PC-3 (cell line): ENCODE measurements at regions not wholly inside any gene's neighbourhood (a gene's known extent, or its start where the extent isn't known, plus 50 kb on each side); places are given as distances from the start of the nearest gene placed in this dataset.
"Not testable (repeated sequence)": the region's sequence is repeated elsewhere in the genome, so short reads cannot be mapped to it uniquely, and the experiment has no call there.

Experiments
- ATAC-seq: fragments of 200-7000 bp; cut with Tn5 transposase; 2 replicates; pipeline ENCODE4 v1.9.1; 2020; ENCODE audit warnings: mild to moderate bottlenecking, moderate library complexity
- BruUV-seq: library from RNA; stranded (reverse); fragments of 400-500 nt; replicated peaks from 2 replicates; lab custom pipeline; 2021; lab: Mats Ljungman, UMichigan
- CTCF ChIA-PET: fragments of 300-600 bp; sonication (Branson Sonifier 250); formaldehyde crosslinking; loops from one replicate; lab custom pipeline; 2022; ENCODE audit warnings: antibody characterized with exemption; lab: Charles Lee
- POLR2A ChIA-PET: fragments of 300-600 bp; sonication (Branson Sonifier 250); formaldehyde crosslinking; loops from one replicate; lab custom pipeline; 2022; ENCODE audit warnings: antibody characterized with exemption; ENCODE audit not compliant: unreplicated experiment; lab: Charles Lee
- DNase-seq: peaks from one replicate; pipeline ENCODE4 v3.0.0-alpha.2; 2015
- H2AFZ ChIP-seq: fragments of 300-600 bp; sonication (generic); 2 replicates; pipeline ENCODE4 v1.6.0; 2016; ENCODE audit warnings: antibody characterized with exemption, low read length
- H3F3A ChIP-seq: fragments of 300-600 bp; sonication (generic); one replicate; pipeline ENCODE4 v1.6.0; 2017; ENCODE audit warnings: antibody characterized with exemption, low read length, control low read depth, mild to moderate bottlenecking; ENCODE audit not compliant: unreplicated experiment
- H3K27ac ChIP-seq: fragments of 300-600 bp; sonication (generic); 2 replicates; pipeline ENCODE4 v1.5.1; 2016; ENCODE audit warnings: mild to moderate bottlenecking, low read length
- H3K27me3 ChIP-seq: fragments of 300-600 bp; sonication (generic); 2 replicates; pipeline ENCODE4 v1.6.1; 2016; ENCODE audit warnings: low read length, mixed read lengths
- H3K36me3 ChIP-seq: fragments of 300-600 bp; sonication (generic); 2 replicates; pipeline ENCODE4 v1.6.1; 2016; ENCODE audit warnings: low read depth, mixed run types, low read length, mixed read lengths
- H3K4me1 ChIP-seq: fragments of 300-600 bp; sonication (generic); 2 replicates; pipeline ENCODE4 v1.5.1; 2016; ENCODE audit warnings: low read length; ENCODE audit not compliant: insufficient read depth
- H3K4me2 ChIP-seq: fragments of 300-600 bp; sonication (generic); 2 replicates; pipeline ENCODE4 v1.6.0; 2016; ENCODE audit warnings: low read length
- H3K4me3 ChIP-seq: fragments of 300-600 bp; sonication (generic); 2 replicates; pipeline ENCODE4 v1.5.1; 2016; ENCODE audit warnings: mild to moderate bottlenecking, low read length, mixed read lengths
- H3K79me2 ChIP-seq: fragments of 300-600 bp; sonication (generic); 2 replicates; pipeline ENCODE4 v1.6.1; 2017; ENCODE audit warnings: low read length, mixed read lengths
- H3K9ac ChIP-seq: fragments of 300-600 bp; sonication (generic); 2 replicates; pipeline ENCODE4 v1.6.0; 2016; ENCODE audit warnings: mild to moderate bottlenecking, low read length
- H3K9me2 ChIP-seq: fragments of 300-600 bp; sonication (generic); replicated peaks from 2 replicates; pipeline ENCODE4 v1.6.1; 2016; ENCODE audit warnings: mixed run types, low read length, mixed read lengths
- H3K9me3 ChIP-seq: fragments of 300-600 bp; sonication (generic); 2 replicates; pipeline ENCODE4 v1.6.1; 2016; ENCODE audit warnings: low read length, mixed read lengths
- H4K20me1 ChIP-seq: fragments of 300-600 bp; sonication (generic); 2 replicates; pipeline ENCODE4 v1.6.1; 2016; ENCODE audit warnings: low read length, mixed read lengths
- CTCF ChIP-seq: fragments of 300-600 bp; sonication (generic); conservative IDR thresholded peaks from 2 replicates; pipeline ENCODE4 v1.5.1; 2017; ENCODE audit warnings: antibody characterized with exemption, low read depth, mild to moderate bottlenecking, low read length
- EZH2 ChIP-seq: fragments of 300-600 bp; sonication (generic); IDR thresholded peaks from one replicate; pipeline ENCODE4 v1.6.1; 2017; ENCODE audit warnings: antibody characterized with exemption, mild to moderate bottlenecking, low read length; ENCODE audit not compliant: unreplicated experiment
- EZH2phosphoT487 ChIP-seq: fragments of 300-600 bp; sonication (generic); IDR thresholded peaks from 2 replicates; pipeline ENCODE4 v1.6.1; 2018; ENCODE audit warnings: mild to moderate bottlenecking, antibody characterized with exemption, low read length, borderline replicate concordance
- intact Hi-C: fragments of 100-400 bp; cut with micrococcal nuclease; formaldehyde crosslinking; loops from 2 replicates; pipeline ENCODE4 v1.9.0; 2023

GRCh38 chr16:51984395-51984794, 562.5 kb downstream of the TOX3 start:
- CTCF ChIA-PET: no interaction called here
- intact Hi-C loops: loop anchor here (10.0 kb wide), 2 partner anchors 170 to 1160 kb away; no protein-coding TSS in a partner anchor

GRCh38 chr16:51982715-51983680, 563.9 kb downstream of the TOX3 start:
- TF ChIP-seq EZH2phosphoT487 (no peak), EZH2 (no peak), CTCF (peak; percentile 73)
- intact Hi-C loops: loop anchor here (10.0 kb wide), 2 partner anchors 168 to 1158 kb away; no protein-coding TSS in a partner anchor
- Histone ChIP-seq H3K36me3 (no peaks in the 10 kb centered on the region), H3K4me3 (no peak overlapping the region), H3K9me2 (no peaks in the 10 kb centered on the region), H3K9me3 (no peaks in the 10 kb centered on the region), H3K9ac (no peak overlapping the region), H3K27ac (no peak overlapping the region), H2AFZ (no peak overlapping the region), H3K4me1 (no peaks in the 10 kb centered on the region), H3K79me2 (no peaks in the 10 kb centered on the region), H3F3A (no peaks in the 10 kb centered on the region), H3K4me2 (no peak overlapping the region), H4K20me1 (no peaks in the 10 kb centered on the region), H3K27me3 (no peaks in the 10 kb centered on the region)
- no TSS peak for BruUV-seq
- ChIA-PET POLR2A (no interaction called here), CTCF (no interaction called here)
- peak; percentile 66 for DNase-seq
- no peak for ATAC-seq

More at GRCh38 chr16:51984395-51984794, 562.5 kb downstream of the TOX3 start:
- TF ChIP-seq EZH2phosphoT487: no peak
- TF ChIP-seq CTCF: no peak
- no peak for TF ChIP-seq EZH2
- Histone ChIP-seq H3K9me2 (no peaks in the 10 kb centered on the region), H3F3A (no peaks in the 10 kb centered on the region), H3K79me2 (no peaks in the 10 kb centered on the region), H2AFZ (no peak overlapping the region), H3K27ac (no peak overlapping the region), H3K4me2 (no peak overlapping the region), H3K27me3 (no peaks in the 10 kb centered on the region), H4K20me1 (no peaks in the 10 kb centered on the region), H3K9me3 (no peaks in the 10 kb centered on the region), H3K4me3 (no peak overlapping the region), H3K36me3 (no peaks in the 10 kb centered on the region), H3K9ac (no peak overlapping the region), H3K4me1 (no peaks in the 10 kb centered on the region)
- BruUV-seq: no TSS peak
- POLR2A ChIA-PET: no interaction called here
- ATAC-seq: no peak
- no peak for DNase-seq

GRCh38 chr16:51981725-51982124, 565.2 kb downstream of the TOX3 start:
- CTCF ChIA-PET: no interaction called here
- no peaks in the 10 kb centered on the region for H3K79me2 ChIP-seq
- H3K4me2 ChIP-seq: no peak overlapping the region
- POLR2A ChIA-PET: no interaction called here
- H3K9me2 ChIP-seq: no peaks in the 10 kb centered on the region
- H3K27me3 ChIP-seq: no peaks in the 10 kb centered on the region
- no peaks in the 10 kb centered on the region for H3K4me1 ChIP-seq
- intact Hi-C loops: loop anchor here (10.0 kb wide), 2 partner anchors 167 to 1157 kb away; no protein-coding TSS in a partner anchor
- TF ChIP-seq CTCF: no peak
- TF ChIP-seq EZH2: no peak
- TF ChIP-seq EZH2phosphoT487: no peak
- BruUV-seq: no TSS peak
- H4K20me1 ChIP-seq: no peaks in the 10 kb centered on the region
- H3K9ac ChIP-seq: no peak overlapping the region
- H3K9me3 ChIP-seq: no peaks in the 10 kb centered on the region
- no peak overlapping the region for H3K27ac ChIP-seq
- H3K4me3 ChIP-seq: no peak overlapping the region
- DNase-seq (no peak), ATAC-seq (no peak)
- no peaks in the 10 kb centered on the region for H3K36me3 ChIP-seq
- H2AFZ ChIP-seq: no peak overlapping the region
- no peaks in the 10 kb centered on the region for H3F3A ChIP-seq

- H3K4me1 ChIP-seq, H3K79me2 ChIP-seq, H4K20me1 ChIP-seq, H3K9me3 ChIP-seq, H2AFZ ChIP-seq, H3K27me3 ChIP-seq, BruUV-seq, H3K4me2 ChIP-seq, H3K36me3 ChIP-seq, H3K4me3 ChIP-seq, H3F3A ChIP-seq, CTCF ChIA-PET, intact Hi-C loops, H3K9ac ChIP-seq, DNase-seq, H3K27ac ChIP-seq, H3K9me2 ChIP-seq, ATAC-seq, POLR2A ChIA-PET: not testable (repeated sequence)
Observed at GRCh38 chr16:51977506-51977905, 569.4 kb downstream of the TOX3 start.
